GM23248 (cell line): ENCODE measurements at regions not wholly inside any gene's neighbourhood (a gene's known extent, or its start where the extent isn't known, plus 50 kb on each side); places are given as distances from the start of the nearest gene placed in this dataset.

Experiments used
- EZH2 ChIP-seq: fragments of 200-600 bp; sonication (generic); IDR thresholded peaks from 2 replicates; pipeline ENCODE4 v1.6.1; 2018; ENCODE audit warnings: antibody characterized with exemption, mild to moderate bottlenecking; ENCODE audit not compliant: insufficient read depth, poor library complexity, severe bottlenecking
- EZH2phosphoT487 ChIP-seq: fragments of 200-600 bp; sonication (generic); IDR thresholded peaks from 2 replicates; pipeline ENCODE4 v1.6.1; 2018; ENCODE audit warnings: antibody characterized with exemption, moderate library complexity, mild to moderate bottlenecking, low read depth; ENCODE audit not compliant: insufficient read depth

GRCh38 chr16:79329166-79329521, 271.4 kb downstream of the MAF start:
- TF ChIP-seq EZH2, result no peak
- no peak for TF ChIP-seq EZH2phosphoT487
